GM19372 (cell line): ENCODE measurements at regions not wholly inside any gene's neighbourhood (a gene's known extent, or its start where the extent isn't known, plus 50 kb on each side); places are given as distances from the start of the nearest gene placed in this dataset.
A peak's percentile ranks its signal among the peaks of the same experiment; 100 is the strongest.

Experiments used
- ATAC-seq: cut with Tn5 transposase; IDR thresholded peaks from one replicate; pipeline ENCODE4 v1.9.1; 2021; ENCODE audit warnings: mild to moderate bottlenecking, low read depth, moderate library complexity; ENCODE audit not compliant: unreplicated experiment

- no peak for ATAC-seq
Measured at GRCh38 chr4:144451766-144452450, 194.0 kb upstream of the HHIP start.

- ATAC-seq, result no peak
Measured at GRCh38 chr4:144456196-144456595, 189.8 kb upstream of the HHIP start.

GRCh38 chr4:144461906-144462305 lies 184.1 kb upstream of the HHIP start:
- ATAC-seq, result no peak

GRCh38 chr4:144463236-144463635 lies 182.7 kb upstream of the HHIP start:
- ATAC-seq, result no peak

- no peak for ATAC-seq
Measured at GRCh38 chr4:144463896-144464295, 182.1 kb upstream of the HHIP start.

GRCh38 chr4:144465546-144465945 lies 180.4 kb upstream of the HHIP start:
- no peak for ATAC-seq

GRCh38 chr4:144480068-144480467 lies 165.9 kb upstream of the HHIP start:
- no peak for ATAC-seq

- ATAC-seq, result no peak
Measured at GRCh38 chr4:144489831-144490230, 156.1 kb upstream of the HHIP start.

- no peak for ATAC-seq
Measured at GRCh38 chr4:144494280-144494679, 151.7 kb upstream of the HHIP start.

GRCh38 chr4:144495944-144496343 lies 150.0 kb upstream of the HHIP start:
- no peak for ATAC-seq

- ATAC-seq, result no peak
Measured at GRCh38 chr4:144499777-144500176, 146.2 kb upstream of the HHIP start.

- ATAC-seq, result no peak
Measured at GRCh38 chr4:144501231-144501780, 144.7 kb upstream of the HHIP start.

- no peak for ATAC-seq
Measured at GRCh38 chr4:144504883-144505282, 141.1 kb upstream of the HHIP start.

- ATAC-seq, result no peak
Measured at GRCh38 chr4:144507311-144508101, 138.4 kb upstream of the HHIP start.

GRCh38 chr4:144509088-144510015 lies 136.6 kb upstream of the HHIP start:
- ATAC-seq, result no peak

GRCh38 chr4:144514736-144515135 lies 131.2 kb upstream of the HHIP start:
- no peak for ATAC-seq

- ATAC-seq, result no peak
Measured at GRCh38 chr4:144518181-144518895, 127.6 kb upstream of the HHIP start.

GRCh38 chr4:144531841-144532240 lies 114.1 kb upstream of the HHIP start:
- no peak for ATAC-seq

GRCh38 chr4:144547678-144548298 lies 98.2 kb upstream of the HHIP start:
- peak; percentile 99 for ATAC-seq

GRCh38 chr4:144556636-144557035 lies 89.3 kb upstream of the HHIP start:
- no peak for ATAC-seq
